HL-60 (cell line): ENCODE measurements at regions not wholly inside any gene's neighbourhood (a gene's known extent, or its start where the extent isn't known, plus 50 kb on each side); places are given as distances from the start of the nearest gene placed in this dataset.

Experiments
- DNase-seq, 2 experiments: peaks; one replicate each; pipeline ENCODE4 v3.0.0-alpha.2; 2010 to 2020; ENCODE audit warnings: low read depth in 1 of 2, low spot score in 1 of 2
- H3K27ac ChIP-seq: fragments of 250-450 bp; sonication (Bioruptor Pico); replicated peaks from 2 replicates; pipeline ENCODE4 v1.5.1; 2020; ENCODE audit warnings: mild to moderate bottlenecking, moderate library complexity
- H3K27me3 ChIP-seq: fragments of 250-450 bp; sonication (Bioruptor Pico); 2 replicates; pipeline ENCODE4 v1.5.1; 2021; ENCODE audit warnings: mild to moderate bottlenecking, moderate library complexity; ENCODE audit not compliant: insufficient read depth, poor library complexity, severe bottlenecking
- H3K4me3 ChIP-seq: replicated peaks from 2 replicates; pipeline ENCODE4 v1.5.1; 2011; ENCODE audit warnings: mild to moderate bottlenecking, control low read depth, low read length; ENCODE audit not compliant: insufficient read depth
- CTCF ChIP-seq: IDR thresholded peaks from one replicate; pipeline ENCODE4 v1.5.1; 2011; ENCODE audit warnings: low read length, control low read depth, inconsistent platforms; ENCODE audit not compliant: insufficient read depth
- GABPA ChIP-seq: IDR thresholded peaks from 2 replicates; pipeline ENCODE4 v1.6.1; 2012; ENCODE audit warnings: low read depth
- POLR2AphosphoS5 ChIP-seq: IDR thresholded peaks from 2 replicates; pipeline ENCODE4 v1.6.1; 2012; ENCODE audit warnings: low read depth
- REST ChIP-seq: IDR thresholded peaks from 2 replicates; pipeline ENCODE4 v1.6.1; 2012; ENCODE audit warnings: low read depth; ENCODE audit not compliant: insufficient replicate concordance
- SPI1 ChIP-seq: IDR thresholded peaks from 2 replicates; pipeline ENCODE4 v1.6.1; 2012; ENCODE audit warnings: low read depth, mild to moderate bottlenecking, borderline replicate concordance

- Histone ChIP-seq H3K27me3 (no peaks in the 10 kb centered on the region), H3K4me3 (no peak overlapping the region), H3K27ac (no peak overlapping the region)
- DNase-seq: no peak
- TF ChIP-seq REST (no peak), CTCF (no peak), GABPA (no peak), POLR2AphosphoS5 (no peak), SPI1 (no peak)
Measured at GRCh38 chr6:164124986-164125385, 710.5 kb downstream of the QKI start.

- no peak for DNase-seq
- H3K27ac ChIP-seq: no peak overlapping the region
- no peaks in the 10 kb centered on the region for H3K27me3 ChIP-seq
- H3K4me3 ChIP-seq: no peak overlapping the region
- TF ChIP-seq GABPA (no peak), POLR2AphosphoS5 (no peak), SPI1 (no peak), CTCF (no peak), REST (no peak)
Measured at GRCh38 chr6:164124473-164124872, 710.0 kb downstream of the QKI start.

GRCh38 chr6:164122109-164122508, 707.6 kb downstream of the QKI start:
- Histone ChIP-seq H3K4me3 (no peak overlapping the region), H3K27me3 (no peaks in the 10 kb centered on the region), H3K27ac (no peak overlapping the region)
- DNase-seq: no peak
- no peak for TF ChIP-seq CTCF
- no peak for TF ChIP-seq SPI1
- TF ChIP-seq GABPA: no peak
- TF ChIP-seq REST: no peak
